ENCODE measurements at regions not wholly inside any gene's neighbourhood (a gene's known extent, or its start where the extent isn't known, plus 50 kb on each side); places are given as distances from the start of the nearest gene placed in this dataset.

DNA sequence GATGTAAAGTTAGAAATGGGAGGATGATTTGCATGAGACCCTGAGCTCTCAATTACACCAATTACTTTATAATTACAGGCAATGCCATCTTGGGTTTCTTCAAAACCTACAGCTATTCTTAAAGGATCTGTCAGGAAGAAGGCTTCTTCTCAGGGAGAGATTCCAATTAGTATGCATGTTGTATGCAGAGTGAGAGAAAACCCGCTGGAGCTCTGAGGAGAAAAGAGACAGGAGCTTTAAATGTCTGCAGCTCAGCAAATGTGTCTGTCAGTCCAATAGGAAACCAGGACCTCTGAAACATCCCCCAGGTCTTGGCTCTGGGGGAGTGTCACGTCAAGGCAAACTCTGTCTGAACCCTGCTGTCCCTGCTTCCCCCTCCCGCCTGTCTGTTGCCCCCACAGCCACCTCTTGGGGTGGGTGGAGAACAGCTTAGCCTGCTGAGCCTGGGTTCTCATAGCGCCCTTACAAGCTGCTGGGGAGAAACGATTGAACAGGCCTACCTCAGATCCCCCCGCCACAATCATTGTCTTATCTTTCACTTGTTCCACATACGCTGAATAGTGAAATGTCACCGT, 140.2 kb downstream of the SPATA19 start:
- Histone ChIP-seq H3K9me3 (ENCODE audit: low read depth) (no peaks in the 10 kb centered on the region), H3K4me3 (no peak overlapping the region), H3K27ac (no peak overlapping the region), H3K79me2 (ENCODE audit: low read depth) (no peaks in the 10 kb centered on the region), H3K27me3 (no peaks in the 10 kb centered on the region), H3K4me1 (no peaks in the 10 kb centered on the region), H3K9ac (no peak overlapping the region), H2AFZ (replicated peaks) (no peak overlapping the region), H4K20me1 (ENCODE audit: low read depth) (no peaks in the 10 kb centered on the region), H3K36me3 (no peaks in the 10 kb centered on the region), H3F3A (ENCODE audit: low read depth) (no peaks in the 10 kb centered on the region), H3K4me2 (no peak overlapping the region)
- H3K27me3 Mint-ChIP-seq (ENCODE audit: insufficient read depth, low read depth), result peaks cover 3% of the 10 kb centered on the region
- no peak overlapping the region for H3K27ac Mint-ChIP-seq
- DNase-seq (ENCODE audit: low spot score), result no peak
- no peak overlapping the region for H3K4me3 Mint-ChIP-seq
- no peaks in the 10 kb centered on the region for H3K9me3 Mint-ChIP-seq
- H3K4me1 Mint-ChIP-seq, result no peaks in the 10 kb centered on the region
- no peaks in the 10 kb centered on the region for H3K36me3 Mint-ChIP-seq
- TF ChIP-seq, protein P1, sequence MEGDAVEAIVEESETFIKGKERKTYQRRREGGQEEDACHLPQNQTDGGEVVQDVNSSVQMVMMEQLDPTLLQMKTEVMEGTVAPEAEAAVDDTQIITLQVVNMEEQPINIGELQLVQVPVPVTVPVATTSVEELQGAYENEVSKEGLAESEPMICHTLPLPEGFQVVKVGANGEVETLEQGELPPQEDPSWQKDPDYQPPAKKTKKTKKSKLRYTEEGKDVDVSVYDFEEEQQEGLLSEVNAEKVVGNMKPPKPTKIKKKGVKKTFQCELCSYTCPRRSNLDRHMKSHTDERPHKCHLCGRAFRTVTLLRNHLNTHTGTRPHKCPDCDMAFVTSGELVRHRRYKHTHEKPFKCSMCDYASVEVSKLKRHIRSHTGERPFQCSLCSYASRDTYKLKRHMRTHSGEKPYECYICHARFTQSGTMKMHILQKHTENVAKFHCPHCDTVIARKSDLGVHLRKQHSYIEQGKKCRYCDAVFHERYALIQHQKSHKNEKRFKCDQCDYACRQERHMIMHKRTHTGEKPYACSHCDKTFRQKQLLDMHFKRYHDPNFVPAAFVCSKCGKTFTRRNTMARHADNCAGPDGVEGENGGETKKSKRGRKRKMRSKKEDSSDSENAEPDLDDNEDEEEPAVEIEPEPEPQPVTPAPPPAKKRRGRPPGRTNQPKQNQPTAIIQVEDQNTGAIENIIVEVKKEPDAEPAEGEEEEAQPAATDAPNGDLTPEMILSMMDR (IDR thresholded peaks at IDR 0.05), result no peak
- TF ChIP-seq EZH2phosphoT487 (IDR thresholded peaks at IDR 0.05) (no peak), EZH2 (IDR thresholded peaks at IDR 0.05) (no peak)

DNA sequence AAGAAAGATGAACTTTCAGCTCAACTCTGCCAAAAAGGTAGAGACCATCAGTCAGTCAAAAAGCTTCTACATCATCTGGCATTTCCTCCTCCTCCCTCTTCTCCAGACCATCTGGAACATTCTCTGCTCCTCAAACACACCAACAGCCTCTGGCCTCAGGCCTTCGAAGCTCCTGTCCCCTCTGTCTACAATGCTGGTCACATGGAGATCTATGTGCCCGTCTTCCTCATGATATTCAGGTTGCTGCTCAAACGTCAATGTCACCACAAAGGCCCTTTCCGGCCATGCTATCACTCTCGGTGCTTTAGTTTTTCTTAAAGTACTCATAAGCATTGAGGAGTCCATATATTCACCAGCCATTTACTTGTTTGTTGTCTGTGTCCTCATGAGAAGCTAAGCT, 146.2 kb downstream of the SPATA19 start:
- Histone ChIP-seq H3F3A (ENCODE audit: low read depth) (no peaks in the 10 kb centered on the region), H3K79me2 (ENCODE audit: low read depth) (no peaks in the 10 kb centered on the region), H3K4me2 (no peak overlapping the region), H3K9me3 (ENCODE audit: low read depth) (no peaks in the 10 kb centered on the region), H3K4me3 (no peak overlapping the region), H3K4me1 (no peaks in the 10 kb centered on the region), H3K27me3 (no peaks in the 10 kb centered on the region), H3K27ac (no peak overlapping the region), H3K9ac (no peak overlapping the region), H3K36me3 (no peaks in the 10 kb centered on the region), H4K20me1 (ENCODE audit: low read depth) (no peaks in the 10 kb centered on the region), H2AFZ (replicated peaks) (no peak overlapping the region)
- no peak for TF ChIP-seq EZH2 (IDR thresholded peaks at IDR 0.05)
- no peak for TF ChIP-seq EZH2phosphoT487 (IDR thresholded peaks at IDR 0.05)
- TF ChIP-seq, protein P1 (IDR thresholded peaks at IDR 0.05), result no peak
- Mint-ChIP-seq H3K36me3 (no peaks in the 10 kb centered on the region), H3K4me1 (no peaks in the 10 kb centered on the region), H3K27me3 (ENCODE audit: insufficient read depth, low read depth) (peaks cover 4% of the 10 kb centered on the region), H3K27ac (no peak overlapping the region), H3K9me3 (no peaks in the 10 kb centered on the region), H3K4me3 (no peak overlapping the region)
- DNase-seq (ENCODE audit: low spot score), result no peak

DNA sequence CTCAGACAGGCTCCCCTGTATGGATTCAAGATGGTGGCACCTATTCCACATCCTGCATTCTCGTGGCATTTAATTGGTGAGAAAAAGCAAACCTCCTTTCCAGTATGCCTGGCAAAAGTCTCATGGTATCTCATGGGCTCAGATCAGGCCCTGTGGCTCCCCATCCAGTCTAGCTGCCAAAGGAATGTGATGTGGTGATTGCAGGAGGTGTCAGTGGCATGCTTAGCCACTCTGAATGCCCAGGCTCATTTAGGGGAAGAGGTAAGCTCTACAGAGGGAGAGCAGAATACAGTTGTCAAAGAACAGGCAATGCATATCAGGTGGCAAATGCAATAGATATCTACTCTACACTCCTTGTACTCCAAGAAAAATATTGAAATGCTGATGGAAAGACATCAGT, 146.7 kb downstream of the SPATA19 start:
- H3K36me3 Mint-ChIP-seq, result no peaks in the 10 kb centered on the region
- Histone ChIP-seq H3K27me3 (no peaks in the 10 kb centered on the region), H3K9me3 (ENCODE audit: low read depth) (no peaks in the 10 kb centered on the region), H3K79me2 (ENCODE audit: low read depth) (no peaks in the 10 kb centered on the region), H2AFZ (replicated peaks) (no peak overlapping the region), H3K9ac (no peak overlapping the region), H3K4me1 (no peaks in the 10 kb centered on the region), H3K4me2 (no peak overlapping the region), H3K36me3 (no peaks in the 10 kb centered on the region), H3F3A (ENCODE audit: low read depth) (no peaks in the 10 kb centered on the region), H4K20me1 (ENCODE audit: low read depth) (no peaks in the 10 kb centered on the region), H3K27ac (no peak overlapping the region), H3K4me3 (no peak overlapping the region)
- H3K4me3 Mint-ChIP-seq, result no peak overlapping the region
- DNase-seq (ENCODE audit: low spot score), result no peak
- H3K9me3 Mint-ChIP-seq, result no peaks in the 10 kb centered on the region
- H3K27me3 Mint-ChIP-seq (ENCODE audit: insufficient read depth, low read depth), result peaks cover 6% of the 10 kb centered on the region
- TF ChIP-seq, protein P1 (IDR thresholded peaks at IDR 0.05), result no peak
- TF ChIP-seq EZH2phosphoT487 (IDR thresholded peaks at IDR 0.05), result no peak
- no peak for TF ChIP-seq EZH2 (IDR thresholded peaks at IDR 0.05)
- H3K4me1 Mint-ChIP-seq, result no peaks in the 10 kb centered on the region
- H3K27ac Mint-ChIP-seq, result no peak overlapping the region

Measured in neural progenitor cell (in vitro differentiated cells).